ENCODE measurements at regions not wholly inside any gene's neighbourhood (a gene's known extent, or its start where the extent isn't known, plus 50 kb on each side); places are given as distances from the start of the nearest gene placed in this dataset.

- Mint-ChIP-seq H3K27me3 (ENCODE audit: low read depth) (no peaks in the 10 kb centered on the region), H3K36me3 (ENCODE audit: low read depth) (no peaks in the 10 kb centered on the region), H3K27ac (no peak overlapping the region), H3K9me3 (ENCODE audit: insufficient read depth) (no peaks in the 10 kb centered on the region), H3K4me3 (no peak overlapping the region), H3K4me1 (ENCODE audit: low read depth) (no peaks in the 10 kb centered on the region)
- ChIA-PET POLR2A (no interaction called here), CTCF (no interaction called here)
- ATAC-seq (no peak), DNase-seq (no peak)
Observed at GRCh38 chr3:7962301-7962700, 539.3 kb upstream of the LMCD1 start.

DNA sequence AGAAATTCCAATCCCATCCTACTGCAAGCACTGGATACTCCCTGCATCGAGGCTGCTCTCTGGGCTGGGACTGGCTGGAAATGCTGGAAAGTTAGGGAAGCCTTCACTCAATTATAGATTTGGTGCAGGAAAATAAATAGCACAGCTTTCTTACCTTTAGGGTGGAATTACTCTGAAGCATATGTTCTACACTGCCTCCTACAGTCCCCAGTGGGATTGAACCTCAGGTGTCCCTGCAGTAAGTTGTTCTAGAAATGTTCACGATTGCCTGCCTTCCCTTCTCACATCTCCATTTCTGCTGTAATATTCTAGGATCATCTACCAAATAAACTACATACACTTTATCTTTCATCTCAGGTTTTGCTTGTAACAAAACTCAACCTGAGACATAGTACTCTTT lies 536.7 kb upstream of the LMCD1 start:
- DNase-seq (no peak), ATAC-seq (no peak)
- Mint-ChIP-seq H3K4me3 (no peak overlapping the region), H3K9me3 (ENCODE audit: insufficient read depth) (no peaks in the 10 kb centered on the region), H3K4me1 (ENCODE audit: low read depth) (no peaks in the 10 kb centered on the region), H3K27ac (no peak overlapping the region), H3K27me3 (ENCODE audit: low read depth) (no peaks in the 10 kb centered on the region), H3K36me3 (ENCODE audit: low read depth) (no peaks in the 10 kb centered on the region)
- ChIA-PET CTCF (no interaction called here), POLR2A (no interaction called here)

GRCh38 chr3:7973006-7973405 lies 528.6 kb upstream of the LMCD1 start:
- Mint-ChIP-seq H3K9me3 (ENCODE audit: insufficient read depth) (no peaks in the 10 kb centered on the region), H3K27ac (no peak overlapping the region), H3K27me3 (ENCODE audit: low read depth) (no peaks in the 10 kb centered on the region), H3K36me3 (ENCODE audit: low read depth) (no peaks in the 10 kb centered on the region), H3K4me3 (no peak overlapping the region), H3K4me1 (ENCODE audit: low read depth) (no peaks in the 10 kb centered on the region)
- ChIA-PET POLR2A (no interaction called here), CTCF (no interaction called here)
- DNase-seq (no peak), ATAC-seq (no peak)

GRCh38 chr3:7977245-7978086 lies 524.2 kb upstream of the LMCD1 start:
- Mint-ChIP-seq H3K27ac (no peak overlapping the region), H3K4me1 (ENCODE audit: low read depth) (no peaks in the 10 kb centered on the region), H3K27me3 (ENCODE audit: low read depth) (no peaks in the 10 kb centered on the region), H3K4me3 (no peak overlapping the region), H3K9me3 (ENCODE audit: insufficient read depth) (no peaks in the 10 kb centered on the region), H3K36me3 (ENCODE audit: low read depth) (no peaks in the 10 kb centered on the region)
- no peak for DNase-seq
- ATAC-seq = no peak
- CTCF ChIA-PET = no interaction called here
- POLR2A ChIA-PET = no interaction called here

DNA sequence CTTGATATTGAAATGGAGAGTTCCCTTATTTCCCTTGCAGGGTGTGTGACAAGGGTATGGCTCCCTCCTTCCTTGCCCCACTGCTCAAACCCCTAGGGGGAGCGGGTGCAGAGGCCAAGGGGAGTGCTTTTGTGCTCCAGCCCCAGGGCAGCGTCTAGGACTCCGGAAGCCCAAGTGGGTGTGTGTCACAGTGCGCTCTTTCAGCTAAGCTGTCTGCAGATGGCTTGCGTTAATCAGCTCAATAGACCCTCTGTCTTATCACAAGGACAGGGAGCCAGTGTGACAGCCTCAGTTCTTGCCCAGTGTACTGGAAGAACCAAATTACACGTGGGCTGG lies 523.6 kb upstream of the LMCD1 start:
- Mint-ChIP-seq H3K36me3 (ENCODE audit: low read depth) (no peaks in the 10 kb centered on the region), H3K4me3 (no peak overlapping the region), H3K27me3 (ENCODE audit: low read depth) (no peaks in the 10 kb centered on the region), H3K4me1 (ENCODE audit: low read depth) (no peaks in the 10 kb centered on the region), H3K27ac (no peak overlapping the region), H3K9me3 (ENCODE audit: insufficient read depth) (no peaks in the 10 kb centered on the region)
- DNase-seq (no peak), ATAC-seq (no peak)
- ChIA-PET CTCF (no interaction called here), POLR2A (no interaction called here)

- ChIA-PET CTCF (no interaction called here), POLR2A (no interaction called here)
- Mint-ChIP-seq H3K4me3 (no peak overlapping the region), H3K4me1 (ENCODE audit: low read depth) (no peaks in the 10 kb centered on the region), H3K36me3 (ENCODE audit: low read depth) (no peaks in the 10 kb centered on the region), H3K27me3 (ENCODE audit: low read depth) (no peaks in the 10 kb centered on the region), H3K27ac (no peak overlapping the region), H3K9me3 (ENCODE audit: insufficient read depth) (no peaks in the 10 kb centered on the region)
- no peak for DNase-seq
- ATAC-seq = no peak
Observed at GRCh38 chr3:7982126-7982525, 519.5 kb upstream of the LMCD1 start.

DNA sequence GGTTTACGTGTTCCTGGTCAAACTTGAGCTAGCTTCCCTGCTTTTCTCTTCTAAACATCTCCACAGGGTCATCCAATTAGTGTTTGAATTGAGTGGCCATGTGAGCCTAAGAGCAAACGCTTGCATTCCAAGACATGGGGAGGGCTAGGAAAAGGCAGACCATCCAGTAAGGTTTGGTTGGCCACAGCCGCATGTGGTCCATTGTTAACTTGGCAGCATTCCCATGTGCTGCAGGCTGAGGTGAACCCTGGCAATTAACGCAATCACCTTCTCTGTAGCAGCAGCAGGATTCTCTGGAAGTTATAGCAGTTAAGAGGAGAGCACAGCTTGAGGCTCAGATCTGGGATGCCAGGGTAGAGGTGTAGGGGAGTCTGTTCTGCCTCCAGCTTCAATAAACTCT lies 502.2 kb upstream of the LMCD1 start:
- Mint-ChIP-seq H3K9me3 (ENCODE audit: insufficient read depth) (no peaks in the 10 kb centered on the region), H3K27me3 (ENCODE audit: low read depth) (no peaks in the 10 kb centered on the region), H3K4me3 (no peak overlapping the region), H3K36me3 (ENCODE audit: low read depth) (no peaks in the 10 kb centered on the region), H3K27ac (no peak overlapping the region), H3K4me1 (ENCODE audit: low read depth) (no peaks in the 10 kb centered on the region)
- ATAC-seq (no peak), DNase-seq (no peak)
- ChIA-PET CTCF (no interaction called here), POLR2A (no interaction called here)

- ChIA-PET POLR2A (no interaction called here), CTCF (no interaction called here)
- H3K36me3 Mint-ChIP-seq (ENCODE audit: low read depth) = no peaks in the 10 kb centered on the region
- ATAC-seq (no peak), DNase-seq (no peak)
- no peak overlapping the region for H3K4me3 Mint-ChIP-seq
- H3K27me3 Mint-ChIP-seq (ENCODE audit: low read depth) = no peaks in the 10 kb centered on the region
- H3K9me3 Mint-ChIP-seq (ENCODE audit: insufficient read depth) = no peaks in the 10 kb centered on the region
- H3K27ac Mint-ChIP-seq = no peak overlapping the region
- H3K4me1 Mint-ChIP-seq (ENCODE audit: low read depth) = no peaks in the 10 kb centered on the region
Observed at GRCh38 chr3:8001307-8001706, 500.3 kb upstream of the LMCD1 start.

DNA sequence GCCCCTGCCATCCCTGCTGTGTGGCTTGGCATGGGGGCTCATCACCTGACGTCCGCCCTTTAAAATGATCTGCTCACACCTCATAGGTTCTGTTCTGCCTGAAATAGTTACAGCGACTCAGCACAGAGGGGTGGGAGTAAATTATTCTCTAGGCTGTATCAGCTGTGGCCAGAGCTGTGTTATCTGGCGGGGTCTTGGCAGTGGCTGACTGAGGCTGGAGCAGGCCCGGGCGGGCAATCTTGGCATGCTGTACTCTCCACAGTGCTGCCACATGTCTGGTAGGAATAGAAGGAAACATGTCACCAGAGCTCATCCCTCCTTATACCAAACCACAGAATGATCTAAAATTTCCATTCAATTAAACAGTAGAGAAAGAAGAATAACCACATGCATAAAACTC lies 499.9 kb upstream of the LMCD1 start:
- Mint-ChIP-seq H3K36me3 (ENCODE audit: low read depth) (no peaks in the 10 kb centered on the region), H3K4me1 (ENCODE audit: low read depth) (no peaks in the 10 kb centered on the region), H3K4me3 (no peak overlapping the region), H3K9me3 (ENCODE audit: insufficient read depth) (no peaks in the 10 kb centered on the region), H3K27me3 (ENCODE audit: low read depth) (no peaks in the 10 kb centered on the region), H3K27ac (no peak overlapping the region)
- ChIA-PET POLR2A (no interaction called here), CTCF (no interaction called here)
- ATAC-seq (no peak), DNase-seq (no peak)

DNA sequence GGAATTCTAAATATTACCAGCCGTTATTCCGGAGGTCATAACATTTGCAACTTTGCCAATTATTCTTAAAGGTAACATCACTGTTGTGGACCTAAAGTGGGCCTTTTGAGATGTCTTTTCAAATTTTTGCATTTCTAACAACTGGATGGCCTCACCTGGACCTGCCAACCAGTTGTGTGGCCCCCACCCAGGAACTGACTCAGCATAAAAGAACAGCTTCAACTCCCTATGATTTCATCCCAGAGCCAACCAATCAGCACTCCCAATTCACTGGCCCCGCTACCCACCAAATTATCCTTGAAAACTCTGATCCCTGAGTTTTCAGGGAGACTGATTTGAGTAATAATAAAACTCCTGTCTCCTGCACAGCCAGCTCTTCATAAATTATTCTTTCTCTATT lies 489.7 kb upstream of the LMCD1 start:
- DNase-seq = no peak
- peaks cover 8% of the 10 kb centered on the region for H3K9me3 Mint-ChIP-seq (ENCODE audit: insufficient read depth)
- ChIA-PET CTCF (no interaction called here), POLR2A (no interaction called here)
- H3K4me3 Mint-ChIP-seq = no peak overlapping the region
- no peaks in the 10 kb centered on the region for H3K4me1 Mint-ChIP-seq (ENCODE audit: low read depth)
- ATAC-seq = no peak
- H3K27me3 Mint-ChIP-seq (ENCODE audit: low read depth) = no peaks in the 10 kb centered on the region
- H3K36me3 Mint-ChIP-seq (ENCODE audit: low read depth) = no peaks in the 10 kb centered on the region
- H3K27ac Mint-ChIP-seq = no peak overlapping the region

DNA sequence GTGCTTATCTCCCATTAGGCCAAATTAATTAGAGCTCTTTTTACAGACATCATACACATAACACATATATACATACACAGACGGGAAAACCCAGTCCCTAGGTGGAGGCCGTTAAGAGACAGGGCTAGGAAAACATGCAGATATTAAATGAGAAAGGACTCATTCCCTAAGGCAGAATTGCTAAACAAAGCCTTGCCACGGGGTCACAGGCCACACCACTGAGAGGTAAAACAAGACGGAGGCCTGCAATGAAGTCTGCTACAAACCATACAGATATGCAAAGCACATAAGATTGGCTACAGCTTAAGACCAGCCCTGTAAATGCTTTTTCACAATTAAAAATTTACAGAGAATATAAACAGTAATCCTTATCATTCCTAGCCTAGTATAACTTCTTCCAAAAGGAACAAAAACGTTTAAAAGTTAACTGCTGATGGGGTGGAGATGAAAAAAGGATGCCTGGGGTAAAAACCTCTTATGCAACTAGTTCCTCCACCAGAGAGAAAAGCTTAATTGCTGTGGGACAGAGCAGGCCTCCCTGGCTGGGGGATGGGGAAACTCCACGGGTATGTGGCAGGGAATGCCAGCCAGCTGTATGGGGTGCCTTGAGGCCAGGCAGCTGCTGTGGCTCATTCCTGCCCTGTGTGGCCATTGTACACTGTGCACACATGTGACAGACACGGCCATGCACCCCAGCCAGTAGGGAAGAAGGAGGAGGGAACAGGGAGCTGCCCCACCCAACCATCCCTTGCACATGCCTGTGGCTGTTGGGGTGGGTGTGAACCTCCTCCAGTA lies 481.4 kb upstream of the LMCD1 start:
- ChIA-PET CTCF (no interaction called here), POLR2A (no interaction called here)
- Mint-ChIP-seq H3K36me3 (ENCODE audit: low read depth) (no peaks in the 10 kb centered on the region), H3K4me3 (no peak overlapping the region), H3K4me1 (ENCODE audit: low read depth) (no peaks in the 10 kb centered on the region), H3K27me3 (ENCODE audit: low read depth) (no peaks in the 10 kb centered on the region), H3K9me3 (ENCODE audit: insufficient read depth) (peaks cover 8% of the 10 kb centered on the region), H3K27ac (no peak overlapping the region)
- ATAC-seq = no peak
- DNase-seq = no peak

GRCh38 chr3:8027954-8028353 lies 473.7 kb upstream of the LMCD1 start:
- H3K9me3 Mint-ChIP-seq (ENCODE audit: insufficient read depth) = no peaks in the 10 kb centered on the region
- ATAC-seq (no peak), DNase-seq (no peak)
- H3K36me3 Mint-ChIP-seq (ENCODE audit: low read depth) = no peaks in the 10 kb centered on the region
- H3K27me3 Mint-ChIP-seq (ENCODE audit: low read depth) = no peaks in the 10 kb centered on the region
- no peaks in the 10 kb centered on the region for H3K4me1 Mint-ChIP-seq (ENCODE audit: low read depth)
- no peak overlapping the region for H3K27ac Mint-ChIP-seq
- no peak overlapping the region for H3K4me3 Mint-ChIP-seq
- POLR2A ChIA-PET = no interaction called here
- CTCF ChIA-PET = no interaction called here

DNA sequence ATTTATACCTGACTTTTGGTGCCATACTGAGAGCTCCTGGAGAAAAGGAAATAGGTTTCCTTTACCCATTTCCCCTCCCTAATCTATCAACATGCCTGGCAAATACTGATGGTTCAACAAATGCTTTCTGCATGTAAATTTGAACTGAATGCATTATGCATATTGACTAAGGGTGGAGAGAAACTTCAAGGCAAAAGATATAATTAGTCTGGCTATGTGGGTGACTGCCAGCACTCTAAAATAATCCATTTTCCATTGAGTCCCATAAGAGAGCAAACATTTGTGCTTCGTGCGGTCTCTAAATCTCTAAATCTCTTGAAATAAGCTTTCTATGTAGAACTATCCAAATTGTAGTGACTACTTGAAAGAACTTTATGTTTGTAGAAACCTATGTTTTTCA lies 451.3 kb upstream of the LMCD1 start:
- no peak for DNase-seq
- Mint-ChIP-seq H3K27ac (no peak overlapping the region), H3K36me3 (ENCODE audit: low read depth) (no peaks in the 10 kb centered on the region), H3K27me3 (ENCODE audit: low read depth) (no peaks in the 10 kb centered on the region), H3K4me1 (ENCODE audit: low read depth) (no peaks in the 10 kb centered on the region), H3K4me3 (no peak overlapping the region), H3K9me3 (ENCODE audit: insufficient read depth) (no peaks in the 10 kb centered on the region)
- CTCF ChIA-PET = no interaction called here
- ATAC-seq = no peak
- POLR2A ChIA-PET = no interaction called here

Measured in activated CD8-positive, alpha-beta T cell treated with anti-CD3 and anti-CD28 coated beads, Interleukin-2, amount 10 ng/mL, durations not matched to agents 7 days and 5 days (primary cell).